HG03159 (cell line): ENCODE measurements at regions not wholly inside any gene's neighbourhood (a gene's known extent, or its start where the extent isn't known, plus 50 kb on each side); places are given as distances from the start of the nearest gene placed in this dataset.

Source experiments
- ATAC-seq: cut with Tn5 transposase; IDR thresholded peaks from one replicate; pipeline ENCODE4 v1.9.1; 2021; ENCODE audit warnings: mild to moderate bottlenecking, moderate library complexity; ENCODE audit not compliant: unreplicated experiment

GRCh38 chr7:36029853-36030515, 123.1 kb upstream of the EEPD1 start:
- ATAC-seq = no peak

GRCh38 chr7:36032361-36032818, 120.7 kb upstream of the EEPD1 start:
- no peak for ATAC-seq

GRCh38 chr7:36034020-36034419, 119.0 kb upstream of the EEPD1 start:
- ATAC-seq = no peak

- ATAC-seq = no peak
Measured at GRCh38 chr7:36035186-36035585, 117.9 kb upstream of the EEPD1 start.

- ATAC-seq = no peak
Measured at GRCh38 chr7:36036590-36036989, 116.5 kb upstream of the EEPD1 start.

GRCh38 chr7:36037121-36037662, 115.9 kb upstream of the EEPD1 start:
- ATAC-seq = no peak

- no peak for ATAC-seq
Measured at GRCh38 chr7:36038063-36038721, 114.9 kb upstream of the EEPD1 start.

- no peak for ATAC-seq
Measured at GRCh38 chr7:36039243-36039642, 113.8 kb upstream of the EEPD1 start.

GRCh38 chr7:36039671-36040070, 113.4 kb upstream of the EEPD1 start:
- ATAC-seq = no peak

- no peak for ATAC-seq
Measured at GRCh38 chr7:36040679-36041078, 112.4 kb upstream of the EEPD1 start.

- no peak for ATAC-seq
Measured at GRCh38 chr7:36044101-36044892, 108.8 kb upstream of the EEPD1 start.

GRCh38 chr7:36045326-36045725, 107.7 kb upstream of the EEPD1 start:
- ATAC-seq = no peak

- ATAC-seq = no peak
Measured at GRCh38 chr7:36045830-36046341, 107.2 kb upstream of the EEPD1 start.

- no peak for ATAC-seq
Measured at GRCh38 chr7:36047091-36047658, 105.9 kb upstream of the EEPD1 start.

GRCh38 chr7:36048141-36048901, 104.7 kb upstream of the EEPD1 start:
- no peak for ATAC-seq

- no peak for ATAC-seq
Measured at GRCh38 chr7:36048902-36049240, 104.2 kb upstream of the EEPD1 start.

GRCh38 chr7:36051501-36051900, 101.6 kb upstream of the EEPD1 start:
- ATAC-seq = no peak

GRCh38 chr7:36053589-36053988, 99.5 kb upstream of the EEPD1 start:
- ATAC-seq = no peak

- ATAC-seq = no peak
Measured at GRCh38 chr7:36054637-36055036, 98.4 kb upstream of the EEPD1 start.

GRCh38 chr7:36055207-36055606, 97.8 kb upstream of the EEPD1 start:
- no peak for ATAC-seq
